ENCODE measurements at regions not wholly inside any gene's neighbourhood (a gene's known extent, or its start where the extent isn't known, plus 50 kb on each side); places are given as distances from the start of the nearest gene placed in this dataset.

- TF ChIP-seq GATA2 (IDR thresholded peaks at IDR 0.05; ENCODE audit: low read depth, low read length) (no peak), GATA3 (IDR thresholded peaks at IDR 0.05; ENCODE audit: low read depth, low read length) (no peak)
These were observed 91.4 kb downstream of the MTERF1 start for GRCh38 chr7:91789086-91789485.
